Natural killer cell (primary cell): ENCODE measurements at regions not wholly inside any gene's neighbourhood (a gene's known extent, or its start where the extent isn't known, plus 50 kb on each side); places are given as distances from the start of the nearest gene placed in this dataset.

Experiments
- ATAC-seq, 3 donors: fragments of 150-1000 bp in 2 of 3; fragments of 200-7000 bp in 1 of 3; cut with Tn5 transposase; 1 replicate in 1 of 3; 2 replicates in 2 of 3; pipeline ENCODE4 v1.10.0; 2021; ENCODE audit warnings: mild to moderate bottlenecking in 2 of 3, moderate library complexity in 2 of 3
- DNase-seq, 2 donors: peaks; one replicate each; pipeline versions ENCODE4 v3.0.0 to v3.0.0-alpha.2; 2013 to 2021; ENCODE audit warnings: mixed read lengths in 1 of 2
- H3K27ac ChIP-seq: one replicate; pipeline ENCODE4 v1.5.1; 2013; ENCODE audit warnings: mild to moderate bottlenecking, low read length
- H3K27me3 ChIP-seq: one replicate; pipeline ENCODE4 v1.6.1; 2013; ENCODE audit warnings: low read length; ENCODE audit not compliant: control insufficient read depth, insufficient read depth
- H3K36me3 ChIP-seq: one replicate; pipeline ENCODE4 v1.6.1; 2013; ENCODE audit warnings: low read length; ENCODE audit not compliant: control insufficient read depth, insufficient read depth
- H3K4me1 ChIP-seq: one replicate; pipeline ENCODE4 v1.6.1; 2013; ENCODE audit warnings: low read length; ENCODE audit not compliant: control insufficient read depth, insufficient read depth
- H3K4me3 ChIP-seq: one replicate; pipeline ENCODE4 v1.5.1; 2013; ENCODE audit warnings: low read length
- H3K9me3 ChIP-seq: one replicate; pipeline ENCODE4 v1.6.1; 2013; ENCODE audit warnings: low read length; ENCODE audit not compliant: control insufficient read depth, insufficient read depth
- H3K27ac Mint-ChIP-seq, 2 donors: one replicate each; pipeline ENCODE4 v1.8.0; 2022; ENCODE audit warnings: mild to moderate bottlenecking in 2 of 2, mixed read lengths in 2 of 2, moderate library complexity in 1 of 2
- H3K27me3 Mint-ChIP-seq, 2 donors: one replicate each; pipeline ENCODE4 v1.8.0; 2022; ENCODE audit warnings: low read depth in 2 of 2, mixed read lengths in 2 of 2
- H3K36me3 Mint-ChIP-seq: one replicate; pipeline ENCODE4 v1.8.0; 2022; ENCODE audit warnings: mixed read lengths
- H3K4me1 Mint-ChIP-seq, 2 donors: one replicate each; pipeline ENCODE4 v1.8.0; 2022; ENCODE audit warnings: mixed read lengths in 2 of 2
- H3K4me3 Mint-ChIP-seq: one replicate; pipeline ENCODE4 v1.8.0; 2022; ENCODE audit warnings: mild to moderate bottlenecking, moderate library complexity, mixed read lengths
- H3K9me3 Mint-ChIP-seq, 2 donors: one replicate each; pipeline ENCODE4 v1.8.0; 2022; ENCODE audit warnings: mixed read lengths in 2 of 2
- CTCF ChIP-seq: fragments of 200-600 bp; IDR thresholded peaks from one replicate; pipeline ENCODE4 v1.8.0; 2022; ENCODE audit warnings: antibody characterized with exemption
- WGBS: methylation state at CpG from one replicate; pipeline ENCODE4 v1.1.7; 2013; ENCODE audit warnings: missing lambda C conversion rate; ENCODE audit not compliant: insufficient coverage; 5-methylcytosine and 5-hydroxymethylcytosine counted together
- intact Hi-C: fragments of 100-400 bp; cut with micrococcal nuclease; formaldehyde crosslinking; loops from one replicate; pipeline ENCODE4 v1.14.2; 2022

- H3K4me1 ChIP-seq, result no peaks in the 10 kb centered on the region
- Mint-ChIP-seq H3K27me3 (no peaks in the 10 kb centered on the region), H3K4me3 (no peak overlapping the region), H3K4me1 (no peaks in the 10 kb centered on the region), H3K36me3 (no peaks in the 10 kb centered on the region), H3K27ac (no peak overlapping the region), H3K9me3 (peaks cover 8 to 13% of the 10 kb centered on the region in 2 donors)
- ATAC-seq, result no peak
- peaks cover 2% of the 10 kb centered on the region for H3K9me3 ChIP-seq
- H3K27me3 ChIP-seq, result no peaks in the 10 kb centered on the region
- 74% methylated on average over 5 of the region's 5 CpGs for WGBS
- no peak for DNase-seq
- intact Hi-C loops, result no loop called here
- no peak overlapping the region for H3K27ac ChIP-seq
- H3K36me3 ChIP-seq, result no peaks in the 10 kb centered on the region
- TF ChIP-seq CTCF, result no peak
- no peak overlapping the region for H3K4me3 ChIP-seq
Observed at GRCh38 chr1:79124756-79125155, 118.2 kb upstream of the ADGRL4 start.

- no peaks in the 10 kb centered on the region for H3K27me3 Mint-ChIP-seq
- no peak overlapping the region for H3K27ac Mint-ChIP-seq
Observed at GRCh38 chr1:79122521-79122920, 116.0 kb upstream of the ADGRL4 start.

GRCh38 chr1:79117376-79117775 is 110.8 kb upstream of the ADGRL4 start:
- H3K4me3 Mint-ChIP-seq, result no peak overlapping the region
- H3K9me3 Mint-ChIP-seq, result peaks cover 13 to 26% of the 10 kb centered on the region in 2 donors
- H3K36me3 Mint-ChIP-seq, result no peaks in the 10 kb centered on the region
- no peak overlapping the region for H3K27ac Mint-ChIP-seq
- no peak for ATAC-seq
- 92% methylated on average over 2 of the region's 3 CpGs for WGBS
- no peak overlapping the region for H3K4me3 ChIP-seq
- no peak overlapping the region for H3K27ac ChIP-seq
- TF ChIP-seq CTCF, result no peak
- no peaks in the 10 kb centered on the region for H3K4me1 Mint-ChIP-seq
- no peaks in the 10 kb centered on the region for H3K27me3 ChIP-seq
- no peaks in the 10 kb centered on the region for H3K36me3 ChIP-seq
- H3K27me3 Mint-ChIP-seq, result no peaks in the 10 kb centered on the region
- intact Hi-C loops, result no loop called here
- peaks cover 8% of the 10 kb centered on the region for H3K9me3 ChIP-seq
- DNase-seq, result no peak
- no peaks in the 10 kb centered on the region for H3K4me1 ChIP-seq

More at GRCh38 chr1:79122521-79122920, 116.0 kb upstream of the ADGRL4 start:
- Mint-ChIP-seq H3K4me3 (no peak overlapping the region), H3K36me3 (no peaks in the 10 kb centered on the region), H3K9me3 (peaks cover 11 to 14% of the 10 kb centered on the region in 2 donors), H3K4me1 (no peaks in the 10 kb centered on the region)
- Histone ChIP-seq H3K27ac (no peak overlapping the region), H3K36me3 (no peaks in the 10 kb centered on the region), H3K4me3 (no peak overlapping the region), H3K4me1 (no peaks in the 10 kb centered on the region), H3K27me3 (no peaks in the 10 kb centered on the region), H3K9me3 (no peaks in the 10 kb centered on the region)
- WGBS, result 73% methylated on average over 1 of the region's 1 CpG
- intact Hi-C loops, result no loop called here
- DNase-seq, result no peak
- TF ChIP-seq CTCF, result no peak
- ATAC-seq, result no peak

- Mint-ChIP-seq H3K27ac (no peak overlapping the region), H3K36me3 (no peaks in the 10 kb centered on the region), H3K27me3 (no peaks in the 10 kb centered on the region), H3K4me3 (no peak overlapping the region), H3K4me1 (no peaks in the 10 kb centered on the region), H3K9me3 (peaks cover 10 to 25% of the 10 kb centered on the region in 2 donors)
- 57% methylated on average over 5 of the region's 5 CpGs for WGBS
- H3K4me1 ChIP-seq, result no peaks in the 10 kb centered on the region
- no peaks in the 10 kb centered on the region for H3K27me3 ChIP-seq
- intact Hi-C loops, result no loop called here
- no peak overlapping the region for H3K27ac ChIP-seq
- H3K9me3 ChIP-seq, result peaks cover 8% of the 10 kb centered on the region
- no peak for ATAC-seq
- no peak for TF ChIP-seq CTCF
- no peaks in the 10 kb centered on the region for H3K36me3 ChIP-seq
- no peak overlapping the region for H3K4me3 ChIP-seq
- no peak for DNase-seq
Observed at GRCh38 chr1:79113836-79114235, 107.3 kb upstream of the ADGRL4 start.
